Heart right ventricle (tissue), 16 donors: ENCODE measurements at regions not wholly inside any gene's neighbourhood (a gene's known extent, or its start where the extent isn't known, plus 50 kb on each side); places are given as distances from the start of the nearest gene placed in this dataset.
A peak's percentile ranks its signal among the peaks of the same experiment; 100 is the strongest.

Source experiments
- ATAC-seq, 8 donors: fragments of 200-7000 bp; cut with Tn5 transposase; one replicate each; pipeline ENCODE4 v1.9.1; 2020; ENCODE audit warnings: mild to moderate bottlenecking in 8 of 8, moderate library complexity in 8 of 8, moderate number of reproducible peaks in 1 of 8
- DNase-seq, 2 donors: peaks; one replicate each; pipeline ENCODE4 v3.0.0-alpha.2; 2020
- H3K27ac ChIP-seq, 10 donors: fragments of 200-600 bp; sonication (generic) in 2 of 10; one replicate each; pipeline versions ENCODE4 v1.5.0 to v1.8.0; 2020 to 2022; ENCODE audit warnings: mild to moderate bottlenecking in 3 of 10
- H3K27me3 ChIP-seq, 7 donors: fragments of 200-600 bp; one replicate each; pipeline ENCODE4 v1.8.0; 2021 to 2022; ENCODE audit warnings: mild to moderate bottlenecking in 2 of 7
- H3K36me3 ChIP-seq, 9 donors: fragments of 200-600 bp; sonication (generic) in 1 of 9; one replicate each; pipeline versions ENCODE4 v1.5.0 to v1.8.0; 2020 to 2022; ENCODE audit warnings: mild to moderate bottlenecking in 2 of 9
- H3K4me1 ChIP-seq, 9 donors: fragments of 200-600 bp; sonication (generic) in 1 of 9; one replicate each; pipeline versions ENCODE4 v1.5.0 to v1.8.0; 2020 to 2022; ENCODE audit warnings: mild to moderate bottlenecking in 4 of 9
- H3K4me3 ChIP-seq, 10 donors: fragments of 200-600 bp; sonication (generic) in 2 of 10; one replicate each; pipeline versions ENCODE4 v1.5.0 to v1.8.0; 2020 to 2022; ENCODE audit warnings: mild to moderate bottlenecking in 7 of 10, moderate library complexity in 2 of 10
- H3K9me3 ChIP-seq, 11 donors: fragments of 200-600 bp in 10 of 11; sonication (generic) in 2 of 11; one replicate each; pipeline versions ENCODE4 v1.5.0 to v1.8.0; 2013 to 2022; ENCODE audit warnings: mild to moderate bottlenecking in 2 of 11, control low read depth in 1 of 11, moderate library complexity in 1 of 11
- WGBS, 2 donors: extraction: QIAGEN DNeasy Blood & Tissue Kit; methylation state at CpG; one replicate each; pipeline ENCODE4 v1.1.7; 2013; ENCODE audit warnings: inconsistent platforms in 1 of 2; 5-methylcytosine and 5-hydroxymethylcytosine counted together
- intact Hi-C, 10 donors: fragments of 100-400 bp; cut with DNase I; formaldehyde crosslinking; loops; one replicate each; pipeline versions ENCODE4 v1.11.1 to v1.14.2; 2022
- TF ChIP-seq, protein P1 (sequence below), 9 donors: fragments of 200-600 bp; sonication (generic) in 2 of 9; IDR thresholded peaks; one replicate each; pipeline versions ENCODE4 v1.5.0 to v1.8.0; 2021 to 2022; ENCODE audit warnings: antibody characterized with exemption in 9 of 9, mild to moderate bottlenecking in 5 of 9, moderate library complexity in 1 of 9
- donor health status: Arrhythmogenic right ventricular cardiomyopathy.
- donor health status: ischemic (EF 13 %, LVEDD 7.1; RV severe dilation, severe dysfunction).
- donor health status: healthy with polysubstance abuse.
- donor health status: DM: no; HTN: yes; CAD: no.
- donor health status: DM: no; HTN: no; CAD: no.
- donor health status: ischemic (EF 25% LVEDD 6.9; RV normal size, moderate dysfunction).
- donor health status: ischemic (EF 25% LVEDD 5.7; RV mildly dilated, moderate dysfunction).
- donor health status: healthy.
- donor health status: DM: yes; HTN: yes; CAD: no.
- donor health status: Ischemic cardiomyopathy.
- donor health status: ischemic (EF 35%, LVEDD 5.7; RV mildly dilated, moderate dysfunction).
- donor health status: nonischemic (EF 11% LVEDD 7.7; RV severe dilation, severe dysfunction).
- donor health status: DM: yes; HTN: yes; CAD: no.
- donor health status: PGD.
- donor health status: ischemic (EF 29% LVEDD 5.4; RV normal size, mild dysfunction).
- donor health status: nonischemic (EF 23%, LVEDD 6.1; RV moderate dilation, normal function).

- intact Hi-C loops: no loop called here
- DNase-seq (no peak), ATAC-seq (peak in 7 of 8 donors; percentile 7 to 73 (median 42))
- no peak overlapping the region for H3K4me3 ChIP-seq
- no peaks in the 10 kb centered on the region for H3K36me3 ChIP-seq
- peaks cover 0 to 9% (median 0%) of the 10 kb centered on the region in 11 donors for H3K9me3 ChIP-seq
- H3K27me3 ChIP-seq: peaks cover 0 to 46% (median 26%) of the 10 kb centered on the region in 7 donors
- no peaks in the 10 kb centered on the region for H3K4me1 ChIP-seq
- no peak overlapping the region for H3K27ac ChIP-seq
- 53 to 60% methylated on average over 5 of the region's 5 CpGs for WGBS, 2 donors
- TF ChIP-seq, protein P1, sequence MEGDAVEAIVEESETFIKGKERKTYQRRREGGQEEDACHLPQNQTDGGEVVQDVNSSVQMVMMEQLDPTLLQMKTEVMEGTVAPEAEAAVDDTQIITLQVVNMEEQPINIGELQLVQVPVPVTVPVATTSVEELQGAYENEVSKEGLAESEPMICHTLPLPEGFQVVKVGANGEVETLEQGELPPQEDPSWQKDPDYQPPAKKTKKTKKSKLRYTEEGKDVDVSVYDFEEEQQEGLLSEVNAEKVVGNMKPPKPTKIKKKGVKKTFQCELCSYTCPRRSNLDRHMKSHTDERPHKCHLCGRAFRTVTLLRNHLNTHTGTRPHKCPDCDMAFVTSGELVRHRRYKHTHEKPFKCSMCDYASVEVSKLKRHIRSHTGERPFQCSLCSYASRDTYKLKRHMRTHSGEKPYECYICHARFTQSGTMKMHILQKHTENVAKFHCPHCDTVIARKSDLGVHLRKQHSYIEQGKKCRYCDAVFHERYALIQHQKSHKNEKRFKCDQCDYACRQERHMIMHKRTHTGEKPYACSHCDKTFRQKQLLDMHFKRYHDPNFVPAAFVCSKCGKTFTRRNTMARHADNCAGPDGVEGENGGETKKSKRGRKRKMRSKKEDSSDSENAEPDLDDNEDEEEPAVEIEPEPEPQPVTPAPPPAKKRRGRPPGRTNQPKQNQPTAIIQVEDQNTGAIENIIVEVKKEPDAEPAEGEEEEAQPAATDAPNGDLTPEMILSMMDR (IDR thresholded peaks at IDR 0.05): no peak
These were observed 63.4 kb upstream of the STUM start for GRCh38 chr1:226485192-226485591.

- H3K4me1 ChIP-seq: no peaks in the 10 kb centered on the region
- H3K4me3 ChIP-seq: no peak overlapping the region
- no peak for DNase-seq
- TF ChIP-seq, protein P1 (IDR thresholded peaks at IDR 0.05): no peak
- peaks cover 0 to 9% (median 0%) of the 10 kb centered on the region in 11 donors for H3K9me3 ChIP-seq
- H3K27ac ChIP-seq: no peak overlapping the region
- H3K27me3 ChIP-seq: peaks cover 0 to 45% (median 26%) of the 10 kb centered on the region in 7 donors
- intact Hi-C loops: no loop called here
- ATAC-seq: no peak
- H3K36me3 ChIP-seq: no peaks in the 10 kb centered on the region
- WGBS, 2 donors: 52 to 57% methylated on average over 1 of the region's 1 CpG
These were observed 62.4 kb upstream of the STUM start for GRCh38 chr1:226486161-226486560.

GRCh38 chr1:226487921-226488320 is 60.6 kb upstream of the STUM start:
- Histone ChIP-seq H3K9me3 (peaks cover 0 to 9% (median 0%) of the 10 kb centered on the region in 11 donors), H3K4me3 (no peak overlapping the region), H3K27ac (no peak overlapping the region), H3K4me1 (no peaks in the 10 kb centered on the region), H3K27me3 (peaks cover 0 to 28% (median 10%) of the 10 kb centered on the region in 7 donors), H3K36me3 (no peaks in the 10 kb centered on the region)
- no peak for ATAC-seq
- DNase-seq: no peak
- TF ChIP-seq, protein P1 (IDR thresholded peaks at IDR 0.05): no peak
- 60 to 64% methylated on average over 2 of the region's 2 CpGs for WGBS, 2 donors
- intact Hi-C loops: no loop called here

GRCh38 chr1:226489718-226490425 is 58.7 kb upstream of the STUM start:
- Histone ChIP-seq H3K36me3 (no peaks in the 10 kb centered on the region), H3K4me1 (no peaks in the 10 kb centered on the region), H3K27me3 (peaks cover 0 to 16% (median 0%) of the 10 kb centered on the region in 7 donors), H3K4me3 (no peak overlapping the region), H3K9me3 (peaks cover 0 to 9% (median 0%) of the 10 kb centered on the region in 11 donors), H3K27ac (no peak overlapping the region)
- TF ChIP-seq, protein P1 (IDR thresholded peaks at IDR 0.05): no peak
- WGBS, 2 donors: 86 to 87% methylated on average over 9 of the region's 9 CpGs
- ATAC-seq (no peak), DNase-seq (no peak)
- intact Hi-C loops: no loop called here
